Adipocyte (in vitro differentiated cells): ENCODE measurements at regions not wholly inside any gene's neighbourhood (a gene's known extent, or its start where the extent isn't known, plus 50 kb on each side); places are given as distances from the start of the nearest gene placed in this dataset.
A peak's percentile ranks its signal among the peaks of the same experiment; 100 is the strongest.

ENCODE experiments used
- DNase-seq: peaks from one replicate; pipeline ENCODE4 v3.0.0-alpha.2; 2015; ENCODE audit warnings: low read depth
- H3K27me3 ChIP-seq: replicated peaks from 2 replicates; pipeline ENCODE4 v1.7.0; 2013; ENCODE audit warnings: mild to moderate bottlenecking, low read length, moderate library complexity; ENCODE audit not compliant: control insufficient read depth, insufficient read depth
- H3K36me3 ChIP-seq: 2 replicates; pipeline ENCODE4 v1.7.0; 2013; ENCODE audit warnings: low read length, mild to moderate bottlenecking, moderate library complexity; ENCODE audit not compliant: control insufficient read depth, insufficient read depth, severe bottlenecking
- H3K4me1 ChIP-seq: 2 replicates; pipeline ENCODE4 v1.7.0; 2013; ENCODE audit warnings: mild to moderate bottlenecking, low read length, moderate library complexity; ENCODE audit not compliant: control insufficient read depth, insufficient read depth
- H3K4me3 ChIP-seq: 2 replicates; pipeline ENCODE4 v1.7.0; 2013; ENCODE audit warnings: mild to moderate bottlenecking, low read length, moderate library complexity
- H3K9ac ChIP-seq: 2 replicates; pipeline ENCODE4 v1.7.0; 2013; ENCODE audit warnings: mild to moderate bottlenecking, low read length, moderate library complexity
- H3K9me3 ChIP-seq: 2 replicates; pipeline ENCODE4 v1.7.0; 2013; ENCODE audit warnings: mild to moderate bottlenecking, low read length, moderate library complexity; ENCODE audit not compliant: control insufficient read depth

- no peak overlapping the region for H3K9ac ChIP-seq
- H3K9me3 ChIP-seq, result no peaks in the 10 kb centered on the region
- H3K27me3 ChIP-seq, result peaks cover 9% of the 10 kb centered on the region
- DNase-seq, result peak; percentile 19
- peaks cover 16% of the 10 kb centered on the region for H3K4me1 ChIP-seq
- H3K36me3 ChIP-seq, result no peaks in the 10 kb centered on the region
- no peak overlapping the region for H3K4me3 ChIP-seq
These were observed 134.0 kb upstream of the ETS2 start for GRCh38 chr21:38671773-38672172.

- no peaks in the 10 kb centered on the region for H3K9me3 ChIP-seq
- no peak overlapping the region for H3K4me3 ChIP-seq
- no peak overlapping the region for H3K9ac ChIP-seq
- DNase-seq, result no peak
- peaks cover 31% of the 10 kb centered on the region for H3K4me1 ChIP-seq
- no peaks in the 10 kb centered on the region for H3K36me3 ChIP-seq
- H3K27me3 ChIP-seq, result peaks cover 5% of the 10 kb centered on the region
These were observed 130.4 kb upstream of the ETS2 start for GRCh38 chr21:38675182-38675824.

GRCh38 chr21:38678827-38679226 is 126.9 kb upstream of the ETS2 start:
- Histone ChIP-seq H3K9me3 (no peaks in the 10 kb centered on the region), H3K4me1 (peaks cover 25% of the 10 kb centered on the region), H3K4me3 (no peak overlapping the region), H3K36me3 (no peaks in the 10 kb centered on the region), H3K9ac (no peak overlapping the region), H3K27me3 (no peaks in the 10 kb centered on the region)
- DNase-seq, result no peak

- Histone ChIP-seq H3K36me3 (no peaks in the 10 kb centered on the region), H3K9me3 (no peaks in the 10 kb centered on the region), H3K27me3 (peaks cover 6% of the 10 kb centered on the region), H3K4me1 (peaks cover 25% of the 10 kb centered on the region), H3K9ac (no peak overlapping the region), H3K4me3 (no peak overlapping the region)
- DNase-seq, result peak; percentile 46
These were observed 126.2 kb upstream of the ETS2 start for GRCh38 chr21:38679534-38679933.

- Histone ChIP-seq H3K9ac (no peak overlapping the region), H3K4me3 (no peak overlapping the region), H3K27me3 (peaks cover 8% of the 10 kb centered on the region), H3K4me1 (peaks cover 19% of the 10 kb centered on the region), H3K9me3 (no peaks in the 10 kb centered on the region), H3K36me3 (no peaks in the 10 kb centered on the region)
- DNase-seq, result no peak
These were observed 125.3 kb upstream of the ETS2 start for GRCh38 chr21:38680401-38680800.

GRCh38 chr21:38683222-38683621 is 122.5 kb upstream of the ETS2 start:
- Histone ChIP-seq H3K9ac (no peak overlapping the region), H3K9me3 (peaks cover 8% of the 10 kb centered on the region), H3K4me1 (peaks cover 18% of the 10 kb centered on the region), H3K27me3 (peaks cover 10% of the 10 kb centered on the region), H3K36me3 (no peaks in the 10 kb centered on the region), H3K4me3 (no peak overlapping the region)
- peak; percentile 54 for DNase-seq

GRCh38 chr21:38688068-38688467 is 117.7 kb upstream of the ETS2 start:
- DNase-seq, result no peak
- Histone ChIP-seq H3K9me3 (peaks cover 23% of the 10 kb centered on the region), H3K36me3 (no peaks in the 10 kb centered on the region), H3K4me1 (no peaks in the 10 kb centered on the region), H3K27me3 (peaks cover 22% of the 10 kb centered on the region), H3K4me3 (no peak overlapping the region), H3K9ac (no peak overlapping the region)

- peaks cover 23% of the 10 kb centered on the region for H3K9me3 ChIP-seq
- no peaks in the 10 kb centered on the region for H3K36me3 ChIP-seq
- H3K4me1 ChIP-seq, result no peaks in the 10 kb centered on the region
- no peak overlapping the region for H3K4me3 ChIP-seq
- H3K27me3 ChIP-seq, result peaks cover 33% of the 10 kb centered on the region
- H3K9ac ChIP-seq, result no peak overlapping the region
- DNase-seq, result no peak
These were observed 114.1 kb upstream of the ETS2 start for GRCh38 chr21:38691631-38692030.

GRCh38 chr21:38696579-38696978 is 109.2 kb upstream of the ETS2 start:
- DNase-seq, result no peak
- Histone ChIP-seq H3K27me3 (peaks cover 34% of the 10 kb centered on the region), H3K9me3 (peaks cover 4% of the 10 kb centered on the region), H3K36me3 (no peaks in the 10 kb centered on the region), H3K9ac (no peak overlapping the region), H3K4me1 (no peaks in the 10 kb centered on the region), H3K4me3 (no peak overlapping the region)

- Histone ChIP-seq H3K4me1 (peaks cover 5% of the 10 kb centered on the region), H3K9ac (no peak overlapping the region), H3K4me3 (no peak overlapping the region), H3K27me3 (peaks cover 33% of the 10 kb centered on the region), H3K36me3 (no peaks in the 10 kb centered on the region), H3K9me3 (peaks cover 4% of the 10 kb centered on the region)
- no peak for DNase-seq
These were observed 106.7 kb upstream of the ETS2 start for GRCh38 chr21:38699048-38699447.

- Histone ChIP-seq H3K4me1 (peaks cover 5% of the 10 kb centered on the region), H3K4me3 (no peak overlapping the region), H3K27me3 (peaks cover 38% of the 10 kb centered on the region), H3K36me3 (no peaks in the 10 kb centered on the region), H3K9me3 (peaks cover 4% of the 10 kb centered on the region), H3K9ac (no peak overlapping the region)
- no peak for DNase-seq
These were observed 103.5 kb upstream of the ETS2 start for GRCh38 chr21:38702196-38702595.

- Histone ChIP-seq H3K27me3 (peaks cover 32% of the 10 kb centered on the region), H3K9ac (no peak overlapping the region)
- no peak for DNase-seq
These were observed 95.9 kb upstream of the ETS2 start for GRCh38 chr21:38709876-38710275.

More at GRCh38 chr21:38709876-38710275, 95.9 kb upstream of the ETS2 start:
- Histone ChIP-seq H3K36me3 (no peaks in the 10 kb centered on the region), H3K4me1 (no peaks in the 10 kb centered on the region), H3K9me3 (no peaks in the 10 kb centered on the region), H3K4me3 (no peak overlapping the region)
